ENCODE measurements at regions not wholly inside any gene's neighbourhood (a gene's known extent, or its start where the extent isn't known, plus 50 kb on each side); places are given as distances from the start of the nearest gene placed in this dataset.

DNA sequence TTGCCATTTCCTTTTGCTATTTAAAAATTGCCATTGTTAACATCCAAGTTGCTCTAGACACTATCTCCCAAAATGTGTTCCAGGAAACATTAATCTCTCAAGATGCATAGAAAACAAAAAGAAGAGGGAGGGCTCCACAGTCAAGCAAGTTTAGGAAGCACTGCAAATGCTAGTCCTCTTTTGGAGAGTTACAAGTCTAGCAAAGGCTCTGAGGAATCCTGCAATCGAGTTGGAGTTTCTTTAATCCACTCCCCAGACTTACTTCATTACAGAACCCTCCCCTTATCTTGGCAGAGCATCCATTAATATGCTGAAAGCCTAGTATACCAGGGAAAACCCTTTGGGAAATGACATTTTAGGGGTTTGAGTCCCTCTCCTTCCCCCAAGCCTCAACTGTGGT lies 147.9 kb downstream of the SYF2 start:
- DNase-seq (ENCODE audit: low read depth, low spot score), result no peak
- no peak overlapping the region for H3K27ac ChIP-seq

DNA sequence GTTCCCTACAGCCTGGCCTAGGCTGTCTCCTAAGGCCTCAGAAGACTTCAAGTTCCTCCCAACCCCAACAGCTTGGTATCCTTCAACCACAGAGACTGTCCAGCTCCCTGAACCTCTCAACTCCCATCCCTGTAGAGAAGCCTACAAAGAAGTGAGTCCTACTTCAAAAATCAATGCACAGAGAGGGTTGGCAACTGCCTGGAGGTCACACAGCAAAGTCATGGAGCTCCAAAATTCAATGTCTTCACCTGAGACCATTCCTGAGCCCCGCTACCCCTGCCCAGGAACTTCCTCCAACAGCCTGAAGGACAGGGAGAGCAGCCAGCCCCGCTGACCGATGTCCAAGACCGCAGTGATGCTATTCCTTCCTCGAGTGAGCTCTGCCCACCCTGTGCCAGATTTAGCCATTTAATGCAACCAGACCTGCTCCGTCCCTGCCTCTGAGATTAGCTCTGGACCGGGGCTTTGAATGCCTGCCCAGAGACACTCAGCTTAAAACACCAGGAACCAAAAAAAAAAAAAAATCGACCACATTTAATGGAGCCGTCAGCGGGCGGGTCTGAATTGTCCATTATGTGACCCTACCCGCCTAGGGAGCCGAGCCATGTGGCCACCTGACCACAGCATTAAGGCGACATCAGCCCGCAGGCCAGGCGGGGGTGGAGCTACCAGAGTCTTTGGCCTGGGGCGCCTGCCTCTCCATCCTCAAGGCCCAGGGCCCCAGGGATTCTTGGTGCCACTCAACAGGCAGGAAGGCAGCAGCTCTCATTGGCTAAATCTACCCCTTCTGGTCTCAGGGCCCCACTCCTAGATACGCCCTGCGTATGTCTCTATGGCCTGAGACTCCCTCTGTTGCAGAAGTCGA lies 148.6 kb downstream of the SYF2 start:
- no peak for DNase-seq (ENCODE audit: low read depth, low spot score)
- no peak overlapping the region for H3K27ac ChIP-seq

DNA sequence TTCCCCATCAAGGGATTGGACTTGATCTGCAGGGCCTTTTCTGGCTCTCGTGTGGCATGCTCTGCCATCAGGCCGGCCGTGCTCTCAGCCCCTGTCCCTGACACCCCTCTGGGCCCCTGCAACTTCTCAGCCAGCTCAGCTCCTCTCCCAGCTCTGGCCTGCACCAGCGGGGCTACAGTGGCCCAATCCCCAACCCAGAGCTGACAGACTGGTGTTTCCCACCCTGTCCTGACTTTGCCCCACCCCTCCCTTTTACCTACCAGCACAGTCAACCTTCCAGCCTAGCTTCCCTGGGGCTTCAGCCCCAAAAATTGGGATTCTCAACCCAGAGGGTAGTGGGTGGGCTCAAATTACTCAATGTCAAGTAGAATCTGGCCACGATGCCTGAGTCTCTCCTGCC lies 149.3 kb downstream of the SYF2 start:
- no peak for DNase-seq (ENCODE audit: low read depth, low spot score)
- no peak overlapping the region for H3K27ac ChIP-seq

GRCh38 chr1:25082216-25082899 lies 149.9 kb downstream of the SYF2 start:
- DNase-seq (ENCODE audit: low read depth, low spot score), result no peak
- no peak overlapping the region for H3K27ac ChIP-seq

DNA sequence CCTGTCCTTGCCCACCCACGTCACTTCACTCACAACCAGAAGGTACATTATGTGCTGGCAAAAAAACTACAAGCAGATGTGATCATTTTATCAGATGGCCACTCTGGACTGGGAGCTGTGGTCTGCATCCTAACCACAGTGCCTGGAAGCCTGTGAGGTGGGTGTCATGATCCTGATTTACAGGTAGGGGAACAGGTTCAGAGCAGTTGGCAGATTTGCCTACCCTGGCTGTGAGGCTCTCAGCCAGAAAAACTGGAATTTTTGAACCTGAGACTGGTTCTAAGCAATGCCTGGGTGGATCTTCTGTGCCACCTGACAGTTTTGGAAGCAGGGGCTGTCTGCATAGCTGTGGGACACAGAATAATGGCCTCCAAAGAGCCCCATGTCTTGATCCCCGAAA lies 150.8 kb downstream of the SYF2 start:
- no peak overlapping the region for H3K27ac ChIP-seq
- no peak for DNase-seq (ENCODE audit: low read depth, low spot score)

DNA sequence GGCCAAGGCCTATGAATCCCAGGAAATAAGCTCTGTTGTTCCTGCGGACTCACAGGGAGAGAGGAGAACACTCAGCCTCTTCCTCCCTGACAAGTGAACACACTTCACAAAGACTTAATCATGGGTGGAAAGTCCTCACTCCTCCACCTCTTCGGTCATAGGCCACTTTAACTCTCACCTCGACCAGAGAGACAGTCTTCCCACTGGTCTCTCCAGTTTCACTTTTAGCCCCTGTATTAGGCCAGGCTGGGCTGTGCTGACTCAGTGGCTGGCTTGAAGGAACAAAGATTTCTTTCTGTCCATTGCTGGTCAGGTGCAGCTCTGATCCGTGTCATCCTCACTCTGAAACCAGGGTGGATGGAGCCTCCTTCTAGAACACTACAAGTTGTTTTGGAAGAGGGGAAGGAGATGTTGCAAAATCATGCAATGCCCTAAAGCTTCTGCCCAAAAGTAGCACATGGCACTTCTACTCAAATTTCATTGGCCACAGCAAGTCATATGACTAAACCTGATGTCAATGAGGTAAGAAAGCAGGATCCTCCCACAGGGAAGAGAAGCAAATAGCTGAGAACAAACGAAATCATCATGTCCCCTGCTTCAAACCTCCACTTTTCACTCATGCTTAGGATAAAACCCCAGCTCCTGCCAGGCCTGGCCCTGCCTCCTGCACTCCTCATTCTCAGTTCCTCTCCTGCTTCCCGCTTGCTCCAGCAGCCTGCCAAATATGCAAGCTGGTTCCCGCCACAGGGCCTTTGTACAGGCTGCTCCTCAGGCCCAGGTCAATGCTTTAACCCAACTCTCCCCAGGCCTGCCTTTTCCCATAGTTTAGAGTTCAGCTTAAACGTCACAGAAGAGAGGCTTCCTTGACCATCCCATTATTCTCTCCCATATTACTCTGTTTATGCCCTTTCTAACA lies 150.5 kb upstream of the RUNX3 start:
- DNase-seq (ENCODE audit: low read depth, low spot score), result no peak
- no peak overlapping the region for H3K27ac ChIP-seq

- no peak for DNase-seq (ENCODE audit: low read depth, low spot score)
- H3K27ac ChIP-seq, result no peak overlapping the region
These were observed 149.0 kb upstream of the RUNX3 start for GRCh38 chr1:25079048-25079447.

DNA sequence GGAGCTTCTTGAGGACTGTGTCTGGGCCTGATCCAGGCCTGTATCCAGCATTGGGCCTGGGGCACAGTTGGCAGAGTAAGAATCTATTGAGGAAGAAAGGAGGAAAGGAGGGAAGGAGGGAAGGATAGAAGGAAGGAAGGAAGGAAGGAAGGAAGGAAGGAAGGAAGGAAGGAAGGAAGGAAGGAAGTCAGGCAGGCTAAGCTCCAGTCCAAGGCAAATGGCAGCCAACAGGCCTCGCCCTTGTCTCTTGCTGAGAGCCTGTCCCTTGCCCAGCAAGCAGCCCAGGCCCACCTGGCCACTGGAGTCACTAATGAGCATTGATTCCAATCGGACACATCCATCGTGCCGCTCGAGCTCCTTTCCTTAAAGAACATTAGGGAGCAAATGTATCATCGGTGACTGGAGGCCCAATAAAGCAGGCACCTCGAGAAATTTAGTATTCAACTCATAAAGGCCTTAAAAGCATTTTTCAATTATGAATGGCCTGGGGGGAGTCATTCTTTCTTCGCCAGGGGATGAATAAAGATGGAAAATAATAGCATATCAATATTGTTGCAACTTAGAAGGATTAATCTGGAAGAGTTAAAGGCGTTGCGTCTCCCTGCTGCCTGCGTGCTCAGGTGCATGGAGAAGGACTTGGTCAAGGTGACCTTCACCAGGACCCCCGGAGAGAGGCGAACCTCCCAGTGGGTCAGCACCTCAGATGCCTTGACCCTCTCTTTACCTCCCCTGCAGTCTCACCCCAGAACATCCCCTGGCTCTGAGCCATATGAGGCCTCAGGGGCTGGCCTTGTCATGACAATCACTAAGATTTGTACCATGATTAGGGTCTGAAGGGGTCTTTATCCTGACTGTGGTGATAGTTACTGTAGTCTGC lies 144.5 kb upstream of the RUNX3 start:
- no peak overlapping the region for H3K27ac ChIP-seq
- DNase-seq (ENCODE audit: low read depth, low spot score), result no peak

GRCh38 chr1:25073640-25074270 lies 143.7 kb upstream of the RUNX3 start:
- H3K27ac ChIP-seq, result no peak overlapping the region
- DNase-seq (ENCODE audit: low read depth, low spot score), result no peak

DNA sequence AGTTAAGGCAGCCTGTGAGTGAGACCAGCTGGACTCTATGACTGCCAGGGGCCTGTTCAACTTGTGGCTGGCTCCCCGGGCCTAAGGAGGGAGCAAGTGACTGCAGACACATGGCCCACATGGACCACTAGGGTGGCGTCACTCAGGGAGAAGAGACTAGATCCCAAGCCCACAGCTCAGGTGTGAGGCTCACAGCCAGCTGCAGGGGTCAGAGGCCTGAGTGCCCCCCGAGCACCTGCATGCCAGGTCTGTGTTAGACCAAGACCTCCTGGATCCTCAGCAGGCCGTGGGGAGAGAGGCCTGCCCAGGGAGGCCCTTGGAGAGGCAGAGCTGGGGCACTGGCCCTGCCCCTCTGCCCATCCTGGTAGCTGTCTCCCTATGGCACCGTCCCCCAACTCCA lies 142.4 kb upstream of the RUNX3 start:
- no peak for DNase-seq (ENCODE audit: low read depth, low spot score)
- no peak overlapping the region for H3K27ac ChIP-seq

DNA sequence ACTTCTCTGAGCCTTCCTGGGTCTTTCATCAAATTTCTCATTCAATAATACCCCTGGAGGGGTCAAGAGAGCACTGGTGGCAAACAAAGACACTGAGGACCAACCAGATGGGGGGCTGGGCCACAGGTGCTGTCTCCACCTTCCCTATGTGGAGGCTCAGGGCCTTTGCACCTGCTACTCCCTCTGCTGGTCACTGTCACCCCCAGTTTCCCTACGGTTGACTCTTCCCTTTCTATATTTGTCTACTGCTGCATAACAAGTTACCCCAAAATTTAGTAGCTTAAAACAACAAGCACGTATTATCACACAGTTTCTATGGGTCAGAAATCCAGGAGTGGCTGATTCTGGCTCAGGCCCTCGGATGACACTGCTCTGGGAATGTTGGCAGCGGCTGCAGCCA lies 138.8 kb upstream of the RUNX3 start:
- no peak for DNase-seq (ENCODE audit: low read depth, low spot score)

GRCh38 chr1:25068316-25068715 lies 138.2 kb upstream of the RUNX3 start:
- DNase-seq (ENCODE audit: low read depth, low spot score), result no peak
- H3K27ac ChIP-seq, result no peak overlapping the region

More for the DNA sequence above, 138.8 kb upstream of the RUNX3 start:
- no peak overlapping the region for H3K27ac ChIP-seq

GRCh38 chr1:25067518-25068251 lies 137.6 kb upstream of the RUNX3 start:
- DNase-seq (ENCODE audit: low read depth, low spot score), result no peak
- H3K27ac ChIP-seq, result no peak overlapping the region

- no peak overlapping the region for H3K27ac ChIP-seq
- DNase-seq (ENCODE audit: low read depth, low spot score), result no peak
These were observed 136.8 kb upstream of the RUNX3 start for GRCh38 chr1:25066731-25067517.

DNA sequence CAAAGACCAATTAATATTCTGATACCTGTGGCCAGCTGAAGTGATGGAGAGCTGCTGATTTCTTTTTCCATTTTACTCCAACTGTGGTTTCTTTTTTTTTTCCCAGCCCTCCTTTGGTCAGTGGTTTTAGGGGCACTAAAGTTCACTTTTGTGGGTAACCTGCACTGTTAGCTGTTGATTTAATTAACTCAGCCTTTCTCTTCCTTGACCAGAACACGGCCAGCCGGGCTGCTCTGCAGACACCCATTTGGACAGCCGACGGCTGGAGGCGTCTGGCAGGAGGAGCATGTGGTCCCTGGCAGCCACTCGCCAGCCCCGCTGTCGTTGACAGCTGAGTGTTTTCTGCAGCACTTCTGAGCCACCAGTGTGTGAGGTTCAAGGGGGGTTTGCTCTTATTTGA lies 136.2 kb upstream of the RUNX3 start:
- no peak overlapping the region for H3K27ac ChIP-seq

GRCh38 chr1:25065795-25066238 lies 135.7 kb upstream of the RUNX3 start:
- no peak overlapping the region for H3K27ac ChIP-seq
- DNase-seq (ENCODE audit: low read depth, low spot score), result no peak

More for the DNA sequence above, 136.2 kb upstream of the RUNX3 start:
- DNase-seq (ENCODE audit: low read depth, low spot score), result no peak

DNA sequence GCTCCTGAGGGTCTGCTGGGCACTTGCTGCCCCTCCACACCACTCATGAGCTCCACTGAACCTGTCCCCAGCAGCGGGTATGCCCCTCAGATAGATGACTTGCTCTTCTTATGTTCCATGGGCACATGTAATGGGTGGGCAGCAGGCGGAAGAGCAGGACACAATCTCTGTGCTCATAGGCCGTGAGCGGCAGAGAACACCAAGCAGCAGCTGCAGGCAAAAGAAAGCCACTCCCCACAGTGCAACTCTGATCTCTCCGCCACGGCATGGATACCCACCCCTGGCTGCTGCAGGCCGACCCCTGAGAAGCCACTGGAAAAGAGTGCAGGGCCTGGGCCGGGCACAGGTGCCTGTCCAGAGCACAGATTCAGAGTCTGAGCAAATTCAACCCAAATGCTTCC lies 135.2 kb upstream of the RUNX3 start:
- DNase-seq (ENCODE audit: low read depth, low spot score), result no peak
- no peak overlapping the region for H3K27ac ChIP-seq

All from epithelial cell of prostate (primary cell).